Prostate gland (tissue), 2 donors: ENCODE measurements at regions not wholly inside any gene's neighbourhood (a gene's known extent, or its start where the extent isn't known, plus 50 kb on each side); places are given as distances from the start of the nearest gene placed in this dataset.

Source experiments
- DNase-seq: peaks from one replicate; pipeline ENCODE4 v3.0.0-alpha.2; 2019; ENCODE audit warnings: low spot score
- H3K27ac ChIP-seq, 2 donors: fragments of 200-600 bp; sonication (generic); 2 replicates each; pipeline ENCODE4 v1.5.1; 2017 to 2019
- H3K27me3 ChIP-seq: fragments of 200-600 bp; sonication (generic); replicated peaks from 2 replicates; pipeline ENCODE4 v1.5.1; 2019; ENCODE audit not compliant: insufficient read depth
- H3K36me3 ChIP-seq, 2 donors: fragments of 200-600 bp; sonication (generic); 1 replicate in 1 of 2; 2 replicates in 1 of 2; pipeline versions ENCODE4 v1.5.1 to v1.8.1; 2017 to 2019
- H3K4me1 ChIP-seq: fragments of 200-600 bp; sonication (generic); replicated peaks from 2 replicates; pipeline ENCODE4 v1.5.1; 2019
- H3K4me3 ChIP-seq, 2 donors: fragments of 200-600 bp; sonication (generic); 2 replicates each; pipeline ENCODE4 v1.5.1; 2017 to 2019
- H3K9me3 ChIP-seq: fragments of 200-600 bp; sonication (generic); 2 replicates; pipeline ENCODE4 v1.5.1; 2017
- POLR2A ChIP-seq: fragments of 450-650 bp; IDR thresholded peaks from one replicate; pipeline ENCODE4 v1.6.1; 2016; ENCODE audit warnings: antibody characterized with exemption, mild to moderate bottlenecking
- POLR2AphosphoS5 ChIP-seq: sonication (generic); formaldehyde crosslinking; IDR thresholded peaks from one replicate; pipeline ENCODE4 v1.6.1; 2017; ENCODE audit warnings: antibody characterized with exemption
- WGBS: methylation state at CpG from one replicate; pipeline ENCODE4 v1.1.5; 2018; 5-methylcytosine and 5-hydroxymethylcytosine counted together
- intact Hi-C: fragments of 100-400 bp; cut with DNase I; formaldehyde crosslinking; loops from one replicate; pipeline ENCODE4 v1.14.2; 2022
- TF ChIP-seq, protein P1 (sequence below), 4 experiments: fragments of 200-600 bp in 2 of 4; fragments of 450-650 bp in 2 of 4; sonication (generic) in 2 of 4; IDR thresholded peaks; 1 replicate in 3 of 4; 2 replicates in 1 of 4; pipeline ENCODE4 v1.5.1; 2016 to 2019; ENCODE audit warnings: antibody characterized with exemption in 4 of 4, mild to moderate bottlenecking in 2 of 4, moderate library complexity in 2 of 4

DNA sequence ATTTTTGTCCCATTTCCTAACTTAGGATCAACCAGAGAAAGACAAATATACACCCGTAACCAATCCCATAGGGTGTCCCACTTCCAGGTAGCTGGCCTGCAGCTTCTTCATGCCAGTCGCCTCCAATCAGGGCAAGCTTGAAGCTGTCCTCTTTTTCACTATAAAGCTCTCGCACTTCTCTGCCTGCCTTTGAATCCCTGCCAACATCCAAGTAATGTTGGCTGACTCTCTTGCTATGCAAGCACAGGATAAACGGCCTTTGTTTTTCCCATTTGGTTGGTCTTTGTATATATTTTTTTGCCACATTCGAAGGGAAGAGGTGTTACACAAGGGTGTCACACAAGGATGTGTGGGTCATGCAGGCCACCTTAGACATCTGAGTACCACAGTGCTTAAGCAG lies 388.8 kb downstream of the CBLN2 start:
- intact Hi-C loops = no loop called here
- H3K27me3 ChIP-seq = no peaks in the 10 kb centered on the region
- peak; percentile 17 for DNase-seq
- no peak overlapping the region for H3K4me3 ChIP-seq
- no peaks in the 10 kb centered on the region for H3K4me1 ChIP-seq
- H3K36me3 ChIP-seq = no peaks in the 10 kb centered on the region
- no peaks in the 10 kb centered on the region for H3K9me3 ChIP-seq
- WGBS = 16% methylated on average over 5 of the region's 5 CpGs
- TF ChIP-seq, protein P1, sequence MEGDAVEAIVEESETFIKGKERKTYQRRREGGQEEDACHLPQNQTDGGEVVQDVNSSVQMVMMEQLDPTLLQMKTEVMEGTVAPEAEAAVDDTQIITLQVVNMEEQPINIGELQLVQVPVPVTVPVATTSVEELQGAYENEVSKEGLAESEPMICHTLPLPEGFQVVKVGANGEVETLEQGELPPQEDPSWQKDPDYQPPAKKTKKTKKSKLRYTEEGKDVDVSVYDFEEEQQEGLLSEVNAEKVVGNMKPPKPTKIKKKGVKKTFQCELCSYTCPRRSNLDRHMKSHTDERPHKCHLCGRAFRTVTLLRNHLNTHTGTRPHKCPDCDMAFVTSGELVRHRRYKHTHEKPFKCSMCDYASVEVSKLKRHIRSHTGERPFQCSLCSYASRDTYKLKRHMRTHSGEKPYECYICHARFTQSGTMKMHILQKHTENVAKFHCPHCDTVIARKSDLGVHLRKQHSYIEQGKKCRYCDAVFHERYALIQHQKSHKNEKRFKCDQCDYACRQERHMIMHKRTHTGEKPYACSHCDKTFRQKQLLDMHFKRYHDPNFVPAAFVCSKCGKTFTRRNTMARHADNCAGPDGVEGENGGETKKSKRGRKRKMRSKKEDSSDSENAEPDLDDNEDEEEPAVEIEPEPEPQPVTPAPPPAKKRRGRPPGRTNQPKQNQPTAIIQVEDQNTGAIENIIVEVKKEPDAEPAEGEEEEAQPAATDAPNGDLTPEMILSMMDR (IDR thresholded peaks at IDR 0.05) = no peak
- no peak for TF ChIP-seq POLR2AphosphoS5
- no peak for TF ChIP-seq POLR2A
- no peak overlapping the region for H3K27ac ChIP-seq

DNA sequence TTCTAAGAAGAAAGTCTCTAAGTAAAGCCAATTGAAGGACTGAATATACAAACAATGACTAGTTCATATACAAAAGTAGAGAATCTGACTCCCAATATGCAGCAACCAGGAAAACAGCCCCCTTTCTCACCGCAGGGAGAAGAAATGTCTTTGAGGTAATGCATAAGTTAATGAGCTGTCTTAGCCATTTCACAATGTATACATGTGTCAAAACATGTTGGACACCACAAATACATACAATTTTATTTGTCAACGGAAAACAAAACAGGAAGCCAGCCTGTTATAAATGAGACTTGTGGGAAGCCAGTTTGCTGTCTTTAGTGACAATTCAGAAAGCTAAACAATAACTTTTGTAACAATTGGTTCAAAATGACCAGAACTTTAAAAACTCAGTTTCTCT lies 389.2 kb downstream of the CBLN2 start:
- 67% methylated on average over 2 of the region's 2 CpGs for WGBS
- no peak overlapping the region for H3K27ac ChIP-seq
- H3K27me3 ChIP-seq = no peaks in the 10 kb centered on the region
- no peak for DNase-seq
- no peaks in the 10 kb centered on the region for H3K36me3 ChIP-seq
- no peaks in the 10 kb centered on the region for H3K9me3 ChIP-seq
- H3K4me3 ChIP-seq = no peak overlapping the region
- no peaks in the 10 kb centered on the region for H3K4me1 ChIP-seq
- TF ChIP-seq POLR2AphosphoS5 (no peak), POLR2A (no peak)
- TF ChIP-seq, protein P1 (IDR thresholded peaks at IDR 0.05) = no peak
- intact Hi-C loops = no loop called here

DNA sequence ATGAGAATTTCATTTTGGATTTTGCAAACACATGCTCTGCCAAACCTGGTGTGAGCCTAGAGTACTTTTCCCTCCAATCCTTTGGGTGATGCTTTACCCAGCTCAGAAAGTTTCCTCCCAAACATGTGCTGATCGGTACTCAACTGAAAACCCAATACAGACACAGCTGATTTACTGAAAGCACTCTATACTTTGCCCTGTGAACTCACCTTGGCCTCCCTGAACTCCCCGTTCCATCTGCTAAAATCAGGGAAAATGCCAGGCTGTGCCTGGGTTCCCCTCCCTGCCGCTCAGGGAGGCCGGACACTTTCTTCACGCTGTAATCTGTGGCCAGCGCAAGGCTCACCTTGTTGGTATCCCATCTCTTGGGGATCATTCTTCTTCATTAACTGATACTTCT lies 391.2 kb downstream of the CBLN2 start:
- 97% methylated on average over 6 of the region's 6 CpGs for WGBS
- H3K36me3 ChIP-seq = no peaks in the 10 kb centered on the region
- intact Hi-C loops = no loop called here
- H3K4me3 ChIP-seq = no peak overlapping the region
- TF ChIP-seq, protein P1 (IDR thresholded peaks at IDR 0.05) = no peak
- TF ChIP-seq POLR2AphosphoS5 = no peak
- no peak for TF ChIP-seq POLR2A
- DNase-seq = no peak
- H3K27me3 ChIP-seq = no peaks in the 10 kb centered on the region
- H3K27ac ChIP-seq = no peak overlapping the region
- H3K4me1 ChIP-seq = no peaks in the 10 kb centered on the region
- H3K9me3 ChIP-seq = no peaks in the 10 kb centered on the region

GRCh38 chr18:72147830-72148229 lies 396.3 kb downstream of the CBLN2 start:
- no peaks in the 10 kb centered on the region for H3K36me3 ChIP-seq
- H3K27ac ChIP-seq = no peak overlapping the region
- H3K27me3 ChIP-seq = no peaks in the 10 kb centered on the region
- 91% methylated on average over 3 of the region's 3 CpGs for WGBS
- H3K9me3 ChIP-seq = no peaks in the 10 kb centered on the region
- TF ChIP-seq POLR2A (no peak), POLR2AphosphoS5 (no peak)
- TF ChIP-seq, protein P1 (IDR thresholded peaks at IDR 0.05) = no peak
- H3K4me1 ChIP-seq = no peaks in the 10 kb centered on the region
- intact Hi-C loops = no loop called here
- no peak for DNase-seq
- H3K4me3 ChIP-seq = no peak overlapping the region

- Histone ChIP-seq H3K4me1 (no peaks in the 10 kb centered on the region), H3K9me3 (no peaks in the 10 kb centered on the region), H3K4me3 (no peak overlapping the region), H3K27me3 (no peaks in the 10 kb centered on the region), H3K36me3 (no peaks in the 10 kb centered on the region), H3K27ac (no peak overlapping the region)
- intact Hi-C loops = no loop called here
- WGBS = 82% methylated on average over 8 of the region's 8 CpGs
- no peak for DNase-seq
- TF ChIP-seq POLR2AphosphoS5 = no peak
Measured at GRCh38 chr18:72140007-72140406, 404.1 kb downstream of the CBLN2 start.
